ENCODE measurements at regions not wholly inside any gene's neighbourhood (a gene's known extent, or its start where the extent isn't known, plus 50 kb on each side); places are given as distances from the start of the nearest gene placed in this dataset.

DNA sequence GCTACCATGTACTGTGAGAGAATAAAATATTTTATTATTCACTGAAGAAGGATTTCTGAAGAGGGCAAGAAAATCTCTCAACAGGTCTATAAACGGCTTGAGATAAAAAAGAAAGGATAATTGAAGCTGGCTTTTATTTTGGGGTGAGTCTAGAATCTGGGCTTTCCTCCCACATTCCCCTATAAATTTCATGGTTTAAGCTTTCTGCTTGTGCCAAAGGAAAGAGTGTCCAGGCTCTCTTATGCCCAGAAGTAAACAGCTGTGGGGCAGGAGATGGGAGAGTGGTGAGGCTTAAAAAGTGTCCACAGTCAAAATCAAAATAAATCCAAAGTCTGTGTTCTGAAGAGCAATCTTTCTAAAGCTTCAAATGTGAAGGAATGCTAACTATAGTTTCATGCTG lies 942.2 kb upstream of the MIR17HG start:
- Histone ChIP-seq H4K91ac (ENCODE audit: low read depth, low read length) (no peak overlapping the region), H3K9me3 (ENCODE audit: insufficient read depth, low read depth, low read length) (peaks cover 6% of the 10 kb centered on the region), H2BK120ac (ENCODE audit: insufficient read depth, low read length, poor library complexity) (no peak overlapping the region), H3K23ac (ENCODE audit: low read length) (no peak overlapping the region), H3K27me3 (ENCODE audit: insufficient read depth, low read length) (no peaks in the 10 kb centered on the region), H3K9ac (ENCODE audit: low read length) (no peak overlapping the region), H4K8ac (ENCODE audit: low read depth, low read length) (no peak overlapping the region), H3K79me1 (ENCODE audit: low read length) (no peaks in the 10 kb centered on the region), H3K4me1 (ENCODE audit: control insufficient read depth in 1 of 2, insufficient read depth in 2 of 2, low read length in 2 of 2) (no peaks in the 10 kb centered on the region), H2BK12ac (ENCODE audit: low read length) (no peak overlapping the region), H3K36me3 (ENCODE audit: control insufficient read depth in 1 of 2, insufficient read depth in 2 of 2, low read length in 2 of 2) (no peaks in the 10 kb centered on the region), H3K18ac (ENCODE audit: low read length) (no peak overlapping the region), H3K79me2 (ENCODE audit: control insufficient read depth, insufficient read depth, low read length, poor library complexity) (no peaks in the 10 kb centered on the region), H3K14ac (ENCODE audit: low read length) (no peak overlapping the region), H3K27ac (ENCODE audit: low read depth, low read length) (no peak overlapping the region), H3K4me2 (ENCODE audit: low read length) (no peak overlapping the region), H3K4ac (ENCODE audit: low read depth, low read length) (no peak overlapping the region), H2AK5ac (ENCODE audit: low read length) (no peak overlapping the region), H3K4me3 (ENCODE audit: low read depth, low read length) (no peak overlapping the region), H4K12ac (ENCODE audit: low read depth, low read length) (no peak overlapping the region), H2BK5ac (ENCODE audit: low read depth, low read length, poor library complexity) (no peak overlapping the region), H2AFZ (ENCODE audit: insufficient read depth, low read length, poor library complexity) (no peak overlapping the region)
- WGBS (ENCODE audit: extremely low coverage, insufficient coverage, insufficient read length) = no CpG with 5 or more reads among the region's 1 CpG
- DNase-seq = no peak

DNA sequence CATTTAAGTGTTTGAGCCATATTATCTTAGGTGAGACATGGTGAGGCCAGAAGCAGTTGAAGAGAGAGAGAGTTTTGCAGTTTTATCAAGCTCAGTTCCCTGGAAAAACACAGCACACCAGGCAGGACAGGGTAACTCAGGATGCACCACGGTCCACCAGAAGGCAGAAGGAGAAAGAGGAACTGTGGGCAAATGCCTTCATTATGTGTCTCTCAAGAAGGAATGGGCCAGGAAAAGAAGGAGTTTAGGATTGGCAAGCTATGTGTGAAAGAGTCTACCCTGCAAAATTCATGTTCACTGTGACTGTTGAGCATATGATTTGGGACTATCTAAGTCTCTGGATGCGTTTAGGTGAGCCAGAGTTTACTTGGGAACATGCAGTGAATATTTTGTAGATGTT lies 934.5 kb upstream of the MIR17HG start:
- Histone ChIP-seq H3K4me2 (ENCODE audit: low read length) (no peak overlapping the region), H2AK5ac (ENCODE audit: low read length) (no peak overlapping the region), H2BK120ac (ENCODE audit: insufficient read depth, low read length, poor library complexity) (no peak overlapping the region), H3K4me3 (ENCODE audit: low read depth, low read length) (no peak overlapping the region), H3K4ac (ENCODE audit: low read depth, low read length) (no peak overlapping the region), H3K36me3 (ENCODE audit: control insufficient read depth in 1 of 2, insufficient read depth in 2 of 2, low read length in 2 of 2) (no peaks in the 10 kb centered on the region), H3K79me1 (ENCODE audit: low read length) (peaks cover 5% of the 10 kb centered on the region), H2AFZ (ENCODE audit: insufficient read depth, low read length, poor library complexity) (no peak overlapping the region), H4K91ac (ENCODE audit: low read depth, low read length) (no peak overlapping the region), H3K9ac (ENCODE audit: low read length) (no peak overlapping the region), H3K23ac (ENCODE audit: low read length) (no peak overlapping the region), H4K8ac (ENCODE audit: low read depth, low read length) (no peak overlapping the region), H3K27me3 (ENCODE audit: insufficient read depth, low read length) (no peaks in the 10 kb centered on the region), H4K12ac (ENCODE audit: low read depth, low read length) (no peak overlapping the region), H3K14ac (ENCODE audit: low read length) (no peak overlapping the region), H3K4me1 (ENCODE audit: control insufficient read depth in 1 of 2, insufficient read depth in 2 of 2, low read length in 2 of 2) (peaks cover 2 to 5% of the 10 kb centered on the region in 2 experiments), H3K79me2 (ENCODE audit: control insufficient read depth, insufficient read depth, low read length, poor library complexity) (no peaks in the 10 kb centered on the region), H2BK12ac (ENCODE audit: low read length) (no peak overlapping the region), H3K9me3 (ENCODE audit: insufficient read depth, low read depth, low read length) (no peaks in the 10 kb centered on the region), H3K18ac (ENCODE audit: low read length) (no peak overlapping the region), H2BK5ac (ENCODE audit: low read depth, low read length, poor library complexity) (no peak overlapping the region), H3K27ac (ENCODE audit: low read depth, low read length) (no peak overlapping the region)
- no CpG with 5 or more reads among the region's 2 CpGs for WGBS (ENCODE audit: extremely low coverage, insufficient coverage, insufficient read length)
- no peak for DNase-seq

DNA sequence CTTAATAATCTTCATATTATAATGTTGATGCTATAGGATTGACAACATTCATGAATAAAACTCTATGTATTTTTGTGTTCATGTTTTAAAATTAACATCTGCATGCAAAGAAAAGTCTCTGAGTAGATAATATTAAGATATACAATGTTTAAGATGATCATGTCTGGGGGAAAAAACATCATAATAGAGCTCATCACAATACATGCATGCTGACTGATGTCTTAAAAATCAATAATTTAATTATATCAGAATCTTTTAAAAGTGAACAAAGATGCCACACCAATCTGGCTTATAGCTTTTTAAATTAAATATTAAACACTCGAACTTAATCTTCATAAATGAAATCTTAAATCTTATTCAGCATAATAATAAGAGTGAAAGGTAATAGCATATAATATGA lies 933.9 kb upstream of the MIR17HG start:
- Histone ChIP-seq H3K23ac (ENCODE audit: low read length) (no peak overlapping the region), H3K4ac (ENCODE audit: low read depth, low read length) (no peak overlapping the region), H2BK12ac (ENCODE audit: low read length) (no peak overlapping the region), H2AK5ac (ENCODE audit: low read length) (no peak overlapping the region), H3K18ac (ENCODE audit: low read length) (no peak overlapping the region), H3K4me3 (ENCODE audit: low read depth, low read length) (no peak overlapping the region), H2AFZ (ENCODE audit: insufficient read depth, low read length, poor library complexity) (no peak overlapping the region), H2BK120ac (ENCODE audit: insufficient read depth, low read length, poor library complexity) (no peak overlapping the region), H3K4me2 (ENCODE audit: low read length) (no peak overlapping the region), H3K79me2 (ENCODE audit: control insufficient read depth, insufficient read depth, low read length, poor library complexity) (no peaks in the 10 kb centered on the region), H3K9me3 (ENCODE audit: insufficient read depth, low read depth, low read length) (no peaks in the 10 kb centered on the region), H3K27ac (ENCODE audit: low read depth, low read length) (no peak overlapping the region), H3K14ac (ENCODE audit: low read length) (no peak overlapping the region), H3K27me3 (ENCODE audit: insufficient read depth, low read length) (no peaks in the 10 kb centered on the region), H3K9ac (ENCODE audit: low read length) (no peak overlapping the region), H2BK5ac (ENCODE audit: low read depth, low read length, poor library complexity) (no peak overlapping the region), H3K79me1 (ENCODE audit: low read length) (peaks cover 5% of the 10 kb centered on the region), H3K36me3 (ENCODE audit: control insufficient read depth in 1 of 2, insufficient read depth in 2 of 2, low read length in 2 of 2) (no peaks in the 10 kb centered on the region), H3K4me1 (ENCODE audit: control insufficient read depth in 1 of 2, insufficient read depth in 2 of 2, low read length in 2 of 2) (peaks cover 2 to 5% of the 10 kb centered on the region in 2 experiments), H4K8ac (ENCODE audit: low read depth, low read length) (no peak overlapping the region), H4K12ac (ENCODE audit: low read depth, low read length) (no peak overlapping the region), H4K91ac (ENCODE audit: low read depth, low read length) (no peak overlapping the region)
- WGBS (ENCODE audit: extremely low coverage, insufficient coverage, insufficient read length) = no CpG with 5 or more reads among the region's 1 CpG
- no peak for DNase-seq

DNA sequence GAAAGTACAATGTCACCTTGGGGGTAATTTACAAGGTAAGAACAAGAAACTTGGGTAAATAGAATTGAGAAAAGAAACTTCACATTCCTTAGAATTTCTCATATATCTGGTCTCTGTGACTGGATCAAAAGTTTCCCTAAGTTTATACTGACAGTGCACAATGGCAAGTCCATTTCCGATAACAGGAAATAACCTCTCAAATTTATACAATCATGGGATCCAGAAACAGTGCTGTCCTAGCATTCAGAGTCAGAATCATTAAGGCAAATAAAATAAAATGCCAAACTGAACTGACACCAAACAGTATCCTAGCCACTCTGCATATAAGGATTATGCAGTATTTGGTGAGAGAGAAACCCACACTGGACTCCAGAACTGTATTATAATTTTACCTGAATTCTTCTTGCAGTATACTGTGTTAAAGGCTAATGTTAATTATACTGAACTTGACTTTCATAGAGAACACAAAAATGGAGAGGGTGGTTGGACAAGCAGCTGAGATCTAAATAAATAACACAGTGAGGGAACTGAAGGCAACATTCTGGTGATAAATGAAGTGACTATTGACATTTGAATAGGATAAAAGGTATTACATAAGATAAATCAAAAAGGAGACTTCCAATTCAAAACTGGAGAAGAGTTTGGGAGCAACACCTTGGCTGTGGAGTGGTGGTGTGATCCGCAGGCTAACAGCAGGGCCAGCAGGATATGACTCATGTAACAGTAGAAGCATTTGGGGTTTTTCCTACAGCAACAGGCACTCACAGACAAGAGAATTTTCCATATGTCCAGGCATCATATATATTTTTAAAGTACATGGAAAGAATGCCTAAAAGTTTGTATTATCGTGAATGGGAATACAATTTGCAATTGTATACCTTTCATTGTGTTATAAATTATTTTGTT lies 932.5 kb upstream of the MIR17HG start:
- Histone ChIP-seq H3K4me3 (ENCODE audit: low read depth, low read length) (no peak overlapping the region), H3K27me3 (ENCODE audit: insufficient read depth, low read length) (no peaks in the 10 kb centered on the region), H3K4me2 (ENCODE audit: low read length) (no peak overlapping the region), H3K9ac (ENCODE audit: low read length) (no peak overlapping the region), H3K36me3 (ENCODE audit: control insufficient read depth in 1 of 2, insufficient read depth in 2 of 2, low read length in 2 of 2) (no peaks in the 10 kb centered on the region), H2AK5ac (ENCODE audit: low read length) (no peak overlapping the region), H4K8ac (ENCODE audit: low read depth, low read length) (no peak overlapping the region), H2BK12ac (ENCODE audit: low read length) (no peak overlapping the region), H3K23ac (ENCODE audit: low read length) (no peak overlapping the region), H3K27ac (ENCODE audit: low read depth, low read length) (no peak overlapping the region), H3K9me3 (ENCODE audit: insufficient read depth, low read depth, low read length) (no peaks in the 10 kb centered on the region), H2BK120ac (ENCODE audit: insufficient read depth, low read length, poor library complexity) (no peak overlapping the region), H2AFZ (ENCODE audit: insufficient read depth, low read length, poor library complexity) (no peak overlapping the region), H3K14ac (ENCODE audit: low read length) (no peak overlapping the region), H4K91ac (ENCODE audit: low read depth, low read length) (no peak overlapping the region), H3K4me1 (ENCODE audit: control insufficient read depth in 1 of 2, insufficient read depth in 2 of 2, low read length in 2 of 2) (peaks cover 2 to 5% of the 10 kb centered on the region in 2 experiments), H4K12ac (ENCODE audit: low read depth, low read length) (no peak overlapping the region), H3K18ac (ENCODE audit: low read length) (no peak overlapping the region), H3K79me2 (ENCODE audit: control insufficient read depth, insufficient read depth, low read length, poor library complexity) (no peaks in the 10 kb centered on the region), H3K79me1 (ENCODE audit: low read length) (peaks cover 5% of the 10 kb centered on the region), H3K4ac (ENCODE audit: low read depth, low read length) (no peak overlapping the region), H2BK5ac (ENCODE audit: low read depth, low read length, poor library complexity) (no peak overlapping the region)
- no CpG with 5 or more reads among the region's 3 CpGs for WGBS (ENCODE audit: extremely low coverage, insufficient coverage, insufficient read length)
- DNase-seq = no peak

Measured in trophoblast cell (in vitro differentiated cells and primary cell).